Astrocyte (in vitro differentiated cells and primary cell): ENCODE measurements at regions not wholly inside any gene's neighbourhood (a gene's known extent, or its start where the extent isn't known, plus 50 kb on each side); places are given as distances from the start of the nearest gene placed in this dataset.

Experiments
- DNase-seq: peaks from one replicate; pipeline ENCODE4 v3.0.0-alpha.2; 2010; ENCODE audit warnings: low read depth
- FAIRE-seq: peaks from 2 replicates; lab custom pipeline; 2011; peaks lifted over from hg19 to GRCh38; lab: Jason Lieb, UNC
- H2AFZ ChIP-seq: 2 replicates; pipeline ENCODE4 v1.6.0; 2012; ENCODE audit warnings: low read depth, low read length, inconsistent platforms
- H3K27ac ChIP-seq: 2 replicates; pipeline ENCODE4 v1.5.1; 2011; ENCODE audit warnings: low read depth, low read length, inconsistent platforms
- H3K27me3 ChIP-seq: 2 replicates; pipeline ENCODE4 v1.6.0; 2011; ENCODE audit warnings: low read length, inconsistent platforms; ENCODE audit not compliant: insufficient read depth
- H3K36me3 ChIP-seq: 2 replicates; pipeline ENCODE4 v1.5.1; 2011; ENCODE audit warnings: low read length, inconsistent platforms; ENCODE audit not compliant: insufficient read depth
- H3K4me1 ChIP-seq: 2 replicates; pipeline ENCODE4 v1.5.1; 2011; ENCODE audit warnings: low read length, inconsistent platforms; ENCODE audit not compliant: insufficient read depth
- H3K4me2 ChIP-seq: 2 replicates; pipeline ENCODE4 v1.6.0; 2012; ENCODE audit warnings: low read length, inconsistent platforms
- H3K4me3 ChIP-seq: 2 replicates; pipeline ENCODE4 v1.5.1; 2011; ENCODE audit warnings: low read depth, mild to moderate bottlenecking, low read length, inconsistent platforms; ENCODE audit not compliant: insufficient read depth
- H3K79me2 ChIP-seq: 2 replicates; pipeline ENCODE4 v1.6.0; 2012; ENCODE audit warnings: mild to moderate bottlenecking, low read length, inconsistent platforms; ENCODE audit not compliant: insufficient read depth
- H3K9ac ChIP-seq: 2 replicates; pipeline ENCODE4 v1.6.0; 2012; ENCODE audit warnings: mild to moderate bottlenecking, low read length, inconsistent platforms
- H3K9me3 ChIP-seq: 2 replicates; pipeline ENCODE4 v1.5.1; 2012; ENCODE audit warnings: low read depth, mild to moderate bottlenecking, low read length, inconsistent platforms; ENCODE audit not compliant: insufficient read depth
- H4K20me1 ChIP-seq: 2 replicates; pipeline ENCODE4 v1.6.0; 2012; ENCODE audit warnings: low read length, inconsistent platforms; ENCODE audit not compliant: insufficient read depth
- H3K27ac Mint-ChIP-seq: one replicate; pipeline ENCODE4 v1.8.0; 2021; ENCODE audit warnings: mild to moderate bottlenecking, mixed read lengths; ENCODE audit not compliant: unreplicated experiment
- H3K27me3 Mint-ChIP-seq: one replicate; pipeline ENCODE4 v1.8.0; 2021; ENCODE audit warnings: low read depth, mixed read lengths; ENCODE audit not compliant: unreplicated experiment
- H3K36me3 Mint-ChIP-seq: one replicate; pipeline ENCODE4 v1.8.0; 2021; ENCODE audit warnings: low read depth, mixed read lengths; ENCODE audit not compliant: unreplicated experiment
- H3K4me1 Mint-ChIP-seq: one replicate; pipeline ENCODE4 v1.8.0; 2021; ENCODE audit warnings: low read depth, mixed read lengths; ENCODE audit not compliant: unreplicated experiment
- H3K4me3 Mint-ChIP-seq: one replicate; pipeline ENCODE4 v1.8.0; 2021; ENCODE audit warnings: mild to moderate bottlenecking, moderate library complexity, mixed read lengths; ENCODE audit not compliant: unreplicated experiment
- H3K9me3 Mint-ChIP-seq: one replicate; pipeline ENCODE4 v1.8.0; 2021; ENCODE audit warnings: mild to moderate bottlenecking, mixed read lengths; ENCODE audit not compliant: unreplicated experiment
- CTCF ChIP-seq: IDR thresholded peaks from 2 replicates; pipeline ENCODE4 v1.5.1; 2011; ENCODE audit warnings: low read depth, mild to moderate bottlenecking, inconsistent platforms, low read length, moderate library complexity; ENCODE audit not compliant: insufficient read depth
- EZH2 ChIP-seq: IDR thresholded peaks from 2 replicates; pipeline ENCODE4 v1.6.1; 2012; ENCODE audit warnings: mild to moderate bottlenecking, low read length, inconsistent platforms; ENCODE audit not compliant: insufficient read depth

GRCh38 chr9:105067895-105068580, 140.1 kb upstream of the ABCA1 start:
- Histone ChIP-seq H3K27me3 (no peaks in the 10 kb centered on the region), H3K4me2 (no peak overlapping the region), H3K9me3 (peaks cover 5% of the 10 kb centered on the region), H3K4me1 (peaks cover 48% of the 10 kb centered on the region), H3K36me3 (no peaks in the 10 kb centered on the region), H4K20me1 (no peaks in the 10 kb centered on the region), H3K27ac (peak overlapping the region; percentile 71), H3K4me3 (no peak overlapping the region), H3K79me2 (no peaks in the 10 kb centered on the region), H2AFZ (no peak overlapping the region), H3K9ac (peak overlapping the region; percentile 51)
- Mint-ChIP-seq H3K9me3 (peaks cover 20% of the 10 kb centered on the region), H3K36me3 (peaks cover 7% of the 10 kb centered on the region), H3K27ac (peak overlapping the region; percentile 86), H3K4me1 (peaks cover 55% of the 10 kb centered on the region), H3K27me3 (no peaks in the 10 kb centered on the region), H3K4me3 (peak overlapping the region; percentile 45)
- TF ChIP-seq CTCF (no peak), EZH2 (no peak)
- FAIRE-seq (no peak), DNase-seq (peak; percentile 87)

GRCh38 chr9:105069285-105069684, 141.3 kb upstream of the ABCA1 start:
- Histone ChIP-seq H3K4me3 (no peak overlapping the region), H4K20me1 (no peaks in the 10 kb centered on the region), H3K79me2 (no peaks in the 10 kb centered on the region), H3K4me1 (peaks cover 38% of the 10 kb centered on the region), H3K36me3 (no peaks in the 10 kb centered on the region), H3K4me2 (no peak overlapping the region), H3K9me3 (peaks cover 5% of the 10 kb centered on the region), H3K9ac (no peak overlapping the region), H3K27me3 (no peaks in the 10 kb centered on the region), H2AFZ (no peak overlapping the region), H3K27ac (peak overlapping the region; percentile 95)
- Mint-ChIP-seq H3K27me3 (no peaks in the 10 kb centered on the region), H3K36me3 (peaks cover 7% of the 10 kb centered on the region), H3K27ac (peak overlapping the region; percentile 75), H3K4me1 (peaks cover 46% of the 10 kb centered on the region), H3K9me3 (peaks cover 19% of the 10 kb centered on the region), H3K4me3 (no peak overlapping the region)
- DNase-seq (no peak), FAIRE-seq (no peak)
- TF ChIP-seq EZH2 (no peak), CTCF (no peak)

DNA sequence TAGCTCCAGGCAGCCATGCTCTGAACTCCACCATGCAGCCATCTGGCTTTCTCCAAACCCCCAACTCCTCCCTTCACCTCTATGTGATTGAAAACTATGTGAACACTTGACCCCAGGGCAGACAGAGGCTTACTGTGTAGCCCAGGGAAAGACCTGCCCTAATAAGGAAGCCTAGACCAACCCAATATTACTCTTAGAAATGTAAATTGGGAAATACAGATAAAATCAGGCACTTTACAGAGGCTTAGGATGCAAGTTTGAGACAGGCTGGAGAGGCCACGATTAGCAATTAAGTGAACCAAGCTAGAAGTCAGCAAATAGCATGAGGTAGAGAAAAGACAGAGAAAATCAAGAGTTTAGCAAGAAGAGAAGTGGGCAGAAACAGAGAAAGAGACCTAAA, 141.7 kb upstream of the ABCA1 start:
- no peaks in the 10 kb centered on the region for H3K36me3 ChIP-seq
- H3K27me3 ChIP-seq = no peaks in the 10 kb centered on the region
- H3K4me3 Mint-ChIP-seq = no peak overlapping the region
- H2AFZ ChIP-seq = no peak overlapping the region
- H3K4me3 ChIP-seq = no peak overlapping the region
- no peak overlapping the region for H3K4me2 ChIP-seq
- no peaks in the 10 kb centered on the region for H4K20me1 ChIP-seq
- FAIRE-seq (no peak), DNase-seq (peak; percentile 16)
- H3K4me1 Mint-ChIP-seq = peaks cover 44% of the 10 kb centered on the region
- peak overlapping the region; percentile 95 for H3K27ac ChIP-seq
- H3K9me3 Mint-ChIP-seq = peaks cover 19% of the 10 kb centered on the region
- peaks cover 7% of the 10 kb centered on the region for H3K36me3 Mint-ChIP-seq
- H3K27me3 Mint-ChIP-seq = no peaks in the 10 kb centered on the region
- H3K9ac ChIP-seq = peak overlapping the region; percentile 63
- TF ChIP-seq CTCF = no peak
- H3K79me2 ChIP-seq = no peaks in the 10 kb centered on the region
- H3K4me1 ChIP-seq = peaks cover 34% of the 10 kb centered on the region
- H3K9me3 ChIP-seq = peaks cover 5% of the 10 kb centered on the region
- peak overlapping the region; percentile 75 for H3K27ac Mint-ChIP-seq
